GM13976 (cell line): ENCODE measurements at regions not wholly inside any gene's neighbourhood (a gene's known extent, or its start where the extent isn't known, plus 50 kb on each side); places are given as distances from the start of the nearest gene placed in this dataset.

Experiments
- DNase-seq: peaks from one replicate; pipeline ENCODE4 v3.0.0; 2012; ENCODE audit warnings: low spot score
- in situ Hi-C: fragments of 300-500 bp; cut with MboI; formaldehyde crosslinking; loops from one replicate; pipeline ENCODE4 v1.12.0; 2022; ENCODE audit warnings: low sequenced_read_pairs, mixed read lengths, inconsistent platforms; ENCODE audit not compliant: unreplicated experiment
- TF ChIP-seq, protein P1 (sequence below): IDR thresholded peaks from 2 replicates; pipeline ENCODE4 v1.5.1; 2012; ENCODE audit warnings: borderline replicate concordance, mild to moderate bottlenecking; ENCODE audit not compliant: insufficient read depth; ENCODE audit errors: extremely low read depth, missing control alignments, control extremely low read depth

DNA sequence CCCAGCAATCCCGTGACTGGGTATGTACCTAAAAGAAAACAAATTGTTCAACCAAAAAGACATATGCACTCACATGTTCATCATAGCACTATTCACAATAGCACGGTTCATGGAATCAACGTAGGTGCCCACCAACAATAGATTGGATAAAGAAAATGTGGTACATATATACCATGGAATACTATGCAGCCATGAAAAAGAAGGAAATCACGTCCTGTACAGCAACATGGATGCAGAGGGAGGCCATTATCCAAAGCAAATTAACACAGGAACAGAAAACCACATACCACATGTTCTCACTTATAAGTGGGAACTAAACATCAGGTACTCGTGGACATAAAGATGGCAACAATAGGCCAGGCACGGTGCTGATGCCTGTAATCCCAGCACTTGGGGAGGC lies 207.9 kb upstream of the TNP1 start:
- in situ Hi-C loops: no loop called here
- no peak for DNase-seq
- TF ChIP-seq, protein P1, sequence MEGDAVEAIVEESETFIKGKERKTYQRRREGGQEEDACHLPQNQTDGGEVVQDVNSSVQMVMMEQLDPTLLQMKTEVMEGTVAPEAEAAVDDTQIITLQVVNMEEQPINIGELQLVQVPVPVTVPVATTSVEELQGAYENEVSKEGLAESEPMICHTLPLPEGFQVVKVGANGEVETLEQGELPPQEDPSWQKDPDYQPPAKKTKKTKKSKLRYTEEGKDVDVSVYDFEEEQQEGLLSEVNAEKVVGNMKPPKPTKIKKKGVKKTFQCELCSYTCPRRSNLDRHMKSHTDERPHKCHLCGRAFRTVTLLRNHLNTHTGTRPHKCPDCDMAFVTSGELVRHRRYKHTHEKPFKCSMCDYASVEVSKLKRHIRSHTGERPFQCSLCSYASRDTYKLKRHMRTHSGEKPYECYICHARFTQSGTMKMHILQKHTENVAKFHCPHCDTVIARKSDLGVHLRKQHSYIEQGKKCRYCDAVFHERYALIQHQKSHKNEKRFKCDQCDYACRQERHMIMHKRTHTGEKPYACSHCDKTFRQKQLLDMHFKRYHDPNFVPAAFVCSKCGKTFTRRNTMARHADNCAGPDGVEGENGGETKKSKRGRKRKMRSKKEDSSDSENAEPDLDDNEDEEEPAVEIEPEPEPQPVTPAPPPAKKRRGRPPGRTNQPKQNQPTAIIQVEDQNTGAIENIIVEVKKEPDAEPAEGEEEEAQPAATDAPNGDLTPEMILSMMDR: no peak

DNA sequence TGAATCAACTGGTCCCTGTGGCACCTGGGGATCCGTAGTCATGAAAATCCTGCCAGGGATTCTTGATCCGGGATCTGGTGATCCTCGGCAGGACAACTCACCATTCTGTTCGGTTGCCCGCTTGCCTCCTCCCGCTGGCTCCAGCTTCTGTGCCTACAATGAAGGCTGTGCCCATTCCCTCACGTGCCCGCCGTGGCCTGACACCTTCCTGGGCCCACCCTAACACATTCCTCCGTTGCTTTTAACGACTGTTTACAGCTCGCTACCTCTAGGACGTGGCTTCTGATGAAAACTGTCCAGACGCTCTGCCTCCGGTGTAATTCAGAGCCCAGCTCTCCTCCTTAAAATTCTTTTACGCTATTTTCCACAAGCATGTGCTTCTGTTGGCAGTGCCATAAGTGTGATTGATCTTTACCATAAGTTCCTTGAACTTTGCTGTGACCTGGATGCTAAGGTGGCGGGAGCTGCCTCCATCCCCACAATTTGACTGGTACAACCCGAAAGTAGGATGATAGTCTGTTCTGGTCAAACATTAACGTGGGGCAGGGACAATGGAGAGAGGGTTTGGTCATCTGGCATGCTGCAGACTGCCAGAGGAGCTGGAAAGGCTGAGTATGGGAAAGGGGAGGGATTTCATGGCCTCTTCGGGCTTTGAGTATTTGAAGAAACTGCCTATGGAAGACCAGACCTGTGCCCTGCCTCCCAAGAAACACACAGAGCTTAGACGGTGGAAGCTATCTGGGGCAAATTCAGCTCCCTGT lies 206.8 kb upstream of the TNP1 start:
- TF ChIP-seq, protein P1: no peak
- no peak for DNase-seq
- in situ Hi-C loops: no loop called here

DNA sequence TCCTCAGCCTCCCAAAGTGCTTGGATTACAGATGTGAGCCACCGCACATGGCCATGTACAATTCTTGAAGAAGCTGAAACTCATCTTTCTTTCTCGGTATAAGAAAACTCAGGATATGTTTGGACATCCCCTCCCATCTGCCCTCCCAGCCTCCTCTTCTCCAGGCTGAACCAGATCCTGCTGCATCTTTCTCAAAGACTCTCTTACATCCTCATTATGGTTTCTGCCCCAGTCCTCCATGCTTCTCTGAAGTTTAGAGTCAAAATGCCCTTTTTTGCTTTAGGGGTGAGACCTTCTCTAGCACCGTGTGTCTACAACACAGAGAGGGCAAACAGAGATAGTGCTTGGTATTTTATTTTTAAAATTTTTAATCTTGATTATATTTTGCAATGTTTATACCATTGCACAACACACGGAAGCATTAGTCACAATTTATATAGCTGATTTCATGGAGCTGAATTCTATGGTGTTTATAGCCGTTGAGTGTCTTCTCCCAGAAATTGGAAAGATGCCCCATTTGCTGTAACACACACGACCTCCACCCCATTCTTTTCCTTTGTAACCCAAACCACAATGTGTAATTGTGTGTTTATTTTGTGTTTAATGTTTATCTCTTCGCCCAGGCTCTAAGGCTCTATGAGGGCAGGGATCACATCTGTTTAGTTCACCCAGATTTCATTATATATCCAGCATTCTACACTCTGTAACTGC lies 206.0 kb upstream of the TNP1 start:
- TF ChIP-seq, protein P1: no peak
- in situ Hi-C loops: no loop called here
- DNase-seq: no peak

DNA sequence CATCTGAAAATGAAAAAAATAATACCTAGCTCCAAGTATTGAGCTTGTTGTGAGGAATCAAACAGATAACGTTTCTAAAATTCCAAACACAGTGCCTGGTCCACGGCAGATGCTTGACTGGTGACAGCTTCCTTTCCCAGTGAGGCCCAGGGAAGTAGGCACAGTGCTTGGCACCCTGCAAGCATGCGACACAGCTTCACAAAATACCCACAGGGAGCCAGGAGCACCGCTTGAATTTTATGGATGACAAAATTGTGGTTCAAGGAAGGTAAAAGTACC lies 205.1 kb upstream of the TNP1 start:
- in situ Hi-C loops: no loop called here
- DNase-seq: no peak
- TF ChIP-seq, protein P1: no peak

DNA sequence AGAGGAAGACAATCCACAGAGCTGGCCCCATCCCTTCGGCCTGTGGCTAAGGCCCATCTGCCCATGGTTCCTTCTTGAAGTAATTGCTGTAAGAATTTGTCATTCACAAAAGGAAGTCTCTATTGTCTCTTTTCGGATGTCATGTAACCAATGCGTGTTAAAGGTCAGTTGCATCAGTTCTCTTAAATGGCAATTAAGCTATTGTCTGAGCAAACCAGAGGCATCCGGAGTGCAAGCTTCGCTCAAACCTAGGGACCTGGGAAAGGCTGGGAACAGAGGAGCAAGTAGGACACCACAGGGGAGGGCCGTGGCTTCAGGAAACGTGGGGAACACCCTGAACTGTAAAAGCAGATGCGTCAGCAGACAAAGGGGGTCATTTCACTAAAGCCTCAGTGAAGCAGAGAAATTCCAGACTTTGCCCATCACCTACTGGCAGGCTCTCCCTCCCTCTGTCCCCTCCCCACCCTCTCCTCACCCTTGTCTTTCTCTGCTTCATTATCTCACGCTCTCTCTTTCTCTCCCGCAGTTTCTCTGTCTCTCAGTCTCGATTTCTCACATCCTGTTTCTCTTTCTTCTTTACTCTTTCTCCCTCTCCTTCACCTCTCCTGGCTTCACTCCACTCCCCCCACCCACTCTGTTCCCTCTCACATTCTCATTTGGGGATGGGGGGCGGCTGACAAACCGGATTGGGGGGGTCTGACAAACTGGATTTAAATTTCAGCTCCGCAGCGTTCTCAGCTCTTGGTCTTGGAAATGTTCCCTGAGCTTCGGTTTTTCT lies 204.6 kb upstream of the TNP1 start:
- DNase-seq: no peak
- TF ChIP-seq, protein P1: no peak

DNA sequence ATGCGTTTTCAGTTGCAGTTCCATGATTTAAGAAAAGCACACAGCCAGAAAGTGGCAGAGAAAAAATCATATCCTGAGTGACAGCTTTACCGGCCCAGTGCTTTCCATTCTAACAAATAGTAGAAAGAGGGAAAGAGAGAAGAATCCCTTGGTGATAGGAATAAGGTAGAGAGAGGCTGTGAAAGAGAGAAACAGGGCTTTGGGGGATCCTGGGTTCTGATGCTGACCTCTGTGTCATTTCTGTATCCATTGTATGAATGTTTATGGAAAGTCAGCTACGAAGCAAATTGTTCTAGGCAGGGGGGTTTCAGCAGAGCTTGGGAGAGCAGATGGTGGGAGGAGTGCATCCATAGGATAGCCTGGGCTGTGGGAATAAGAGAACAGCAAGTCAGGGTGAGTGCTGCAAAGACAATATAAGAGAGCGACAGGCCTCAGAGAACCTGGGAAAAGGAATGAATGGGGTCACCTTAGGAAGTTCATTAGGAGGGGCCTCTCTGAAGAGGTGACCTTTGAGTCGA lies 203.4 kb upstream of the TNP1 start:
- TF ChIP-seq, protein P1: no peak
- in situ Hi-C loops: no loop called here
- no peak for DNase-seq

More for the DNA sequence above, 204.6 kb upstream of the TNP1 start:
- in situ Hi-C loops: no loop called here
